AG04449 (cell line): ENCODE measurements at regions not wholly inside any gene's neighbourhood (a gene's known extent, or its start where the extent isn't known, plus 50 kb on each side); places are given as distances from the start of the nearest gene placed in this dataset.
"Not testable (repeated sequence)": the region's sequence is repeated elsewhere in the genome, so short reads cannot be mapped to it uniquely, and the experiment has no call there.

Source experiments
- CTCF ChIA-PET: fragments of 350-600 bp; formaldehyde crosslinking; extraction: SDS; loops from one replicate; lab custom pipeline; 2021; ENCODE audit warnings: antibody characterized with exemption; lab: Yijun Ruan, JAX
- POLR2A ChIA-PET: fragments of 400-600, 350-600 bp; formaldehyde crosslinking; extraction: SDS; loops from one replicate; lab custom pipeline; 2020; ENCODE audit warnings: antibody characterized with exemption, inconsistent platforms; lab: Yijun Ruan, JAX
- DNase-seq: peaks from one replicate; pipeline ENCODE4 v3.0.0-alpha.2; 2010; ENCODE audit warnings: low read depth, low spot score
- H3K4me3 ChIP-seq: 2 replicates; pipeline ENCODE4 v1.5.1; 2011; ENCODE audit warnings: low read depth, mild to moderate bottlenecking, control low read depth, low read length
- TF ChIP-seq, protein P1 (sequence below): IDR thresholded peaks from one replicate; pipeline ENCODE4 v1.5.1; 2011; ENCODE audit warnings: mild to moderate bottlenecking, moderate library complexity, low read length, control low read depth, inconsistent platforms; ENCODE audit not compliant: insufficient read depth; ENCODE audit errors: missing control alignments

GRCh38 chr4:67291644-67292043 lies 253.7 kb downstream of the CENPC start:
- no peak overlapping the region for H3K4me3 ChIP-seq
- CTCF ChIA-PET = no interaction called here
- POLR2A ChIA-PET = no interaction called here
- TF ChIP-seq, protein P1, sequence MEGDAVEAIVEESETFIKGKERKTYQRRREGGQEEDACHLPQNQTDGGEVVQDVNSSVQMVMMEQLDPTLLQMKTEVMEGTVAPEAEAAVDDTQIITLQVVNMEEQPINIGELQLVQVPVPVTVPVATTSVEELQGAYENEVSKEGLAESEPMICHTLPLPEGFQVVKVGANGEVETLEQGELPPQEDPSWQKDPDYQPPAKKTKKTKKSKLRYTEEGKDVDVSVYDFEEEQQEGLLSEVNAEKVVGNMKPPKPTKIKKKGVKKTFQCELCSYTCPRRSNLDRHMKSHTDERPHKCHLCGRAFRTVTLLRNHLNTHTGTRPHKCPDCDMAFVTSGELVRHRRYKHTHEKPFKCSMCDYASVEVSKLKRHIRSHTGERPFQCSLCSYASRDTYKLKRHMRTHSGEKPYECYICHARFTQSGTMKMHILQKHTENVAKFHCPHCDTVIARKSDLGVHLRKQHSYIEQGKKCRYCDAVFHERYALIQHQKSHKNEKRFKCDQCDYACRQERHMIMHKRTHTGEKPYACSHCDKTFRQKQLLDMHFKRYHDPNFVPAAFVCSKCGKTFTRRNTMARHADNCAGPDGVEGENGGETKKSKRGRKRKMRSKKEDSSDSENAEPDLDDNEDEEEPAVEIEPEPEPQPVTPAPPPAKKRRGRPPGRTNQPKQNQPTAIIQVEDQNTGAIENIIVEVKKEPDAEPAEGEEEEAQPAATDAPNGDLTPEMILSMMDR = no peak
- DNase-seq = no peak

DNA sequence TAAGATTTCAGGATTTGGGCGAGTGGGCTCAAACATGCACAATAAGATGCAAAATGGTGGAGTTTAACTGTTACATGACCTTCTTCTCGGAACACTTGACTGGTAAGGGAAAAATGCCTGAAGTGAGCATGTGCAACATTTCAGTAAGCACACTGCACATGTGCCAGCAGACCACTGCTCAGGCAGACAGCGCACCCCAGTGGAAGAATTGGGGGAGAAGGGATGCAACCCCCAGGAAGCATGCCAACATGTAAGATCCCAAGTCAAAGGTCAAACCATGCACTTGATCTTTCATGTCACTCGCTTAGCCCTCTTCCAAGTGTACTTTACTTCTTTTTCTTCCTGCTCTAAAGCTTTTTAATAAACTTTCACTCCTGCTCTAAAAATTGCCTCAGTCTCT lies 256.3 kb downstream of the CENPC start:
- ChIA-PET POLR2A (no interaction called here), CTCF (no interaction called here)
- TF ChIP-seq, protein P1 = no peak
- DNase-seq = no peak
- no peak overlapping the region for H3K4me3 ChIP-seq

- TF ChIP-seq, protein P1 = no peak
- H3K4me3 ChIP-seq = no peak overlapping the region
- DNase-seq = no peak
- POLR2A ChIA-PET = no interaction called here
- CTCF ChIA-PET = no interaction called here
These were observed 258.6 kb downstream of the CENPC start for GRCh38 chr4:67286724-67287123.

GRCh38 chr4:67282749-67283148 lies 262.6 kb downstream of the CENPC start:
- CTCF ChIA-PET = no interaction called here
- H3K4me3 ChIP-seq = no peak overlapping the region
- POLR2A ChIA-PET = no interaction called here
- TF ChIP-seq, protein P1 = no peak
- DNase-seq = no peak

DNA sequence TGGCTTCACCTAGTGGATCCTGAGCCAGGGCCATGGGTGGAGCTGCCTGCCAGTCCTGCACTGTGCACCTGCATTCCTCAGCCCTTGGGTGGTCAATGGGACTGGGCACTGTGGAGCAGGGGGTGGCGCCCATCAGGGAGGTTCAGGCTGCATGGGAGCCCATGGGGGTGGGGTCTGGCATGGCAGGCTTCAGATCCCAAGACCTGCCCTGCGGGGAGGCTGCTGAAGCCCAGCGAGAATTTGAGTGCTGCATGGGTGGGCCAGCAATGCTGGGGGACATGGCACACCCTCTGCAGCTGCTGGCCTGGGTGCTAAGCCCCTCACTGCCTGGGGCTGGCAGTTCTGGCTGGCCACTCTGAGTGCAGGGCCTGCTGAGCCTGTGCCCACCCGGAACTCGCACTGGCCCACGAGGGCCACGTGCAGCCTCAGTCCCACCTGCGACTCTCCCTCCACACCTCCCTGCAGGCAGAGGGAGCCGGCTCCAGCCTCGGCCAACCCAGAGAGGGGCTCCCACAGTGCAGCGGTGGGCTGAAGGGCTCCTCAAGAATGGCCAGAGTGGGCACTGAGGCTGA lies 270.0 kb downstream of the CENPC start:
- CTCF ChIA-PET = no interaction called here
- TF ChIP-seq, protein P1 = no peak
- POLR2A ChIA-PET = no interaction called here

DNA sequence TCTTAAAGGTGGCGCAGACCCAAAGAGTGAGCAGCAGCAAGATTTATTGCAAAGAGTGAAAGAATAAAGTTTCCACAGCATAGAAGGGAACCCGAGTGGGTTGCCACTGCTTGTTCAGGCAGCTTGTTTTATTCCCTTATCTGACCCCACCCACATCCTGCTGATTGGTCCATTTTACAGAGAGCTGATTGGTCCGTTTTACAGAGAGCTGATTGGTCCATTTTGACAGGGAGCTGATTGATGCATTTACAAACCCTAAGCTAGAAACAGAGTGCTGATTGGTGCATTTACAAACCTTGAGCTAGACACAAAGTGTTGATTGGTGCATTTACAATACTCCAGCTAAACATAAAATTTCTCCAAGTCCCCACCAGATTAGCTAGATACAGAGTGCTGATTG lies 270.6 kb downstream of the CENPC start:
- POLR2A ChIA-PET, DNase-seq, CTCF ChIA-PET, H3K4me3 ChIP-seq: not testable (repeated sequence)

More for the DNA sequence above, 270.0 kb downstream of the CENPC start:
- no peak overlapping the region for H3K4me3 ChIP-seq
- DNase-seq = no peak

DNA sequence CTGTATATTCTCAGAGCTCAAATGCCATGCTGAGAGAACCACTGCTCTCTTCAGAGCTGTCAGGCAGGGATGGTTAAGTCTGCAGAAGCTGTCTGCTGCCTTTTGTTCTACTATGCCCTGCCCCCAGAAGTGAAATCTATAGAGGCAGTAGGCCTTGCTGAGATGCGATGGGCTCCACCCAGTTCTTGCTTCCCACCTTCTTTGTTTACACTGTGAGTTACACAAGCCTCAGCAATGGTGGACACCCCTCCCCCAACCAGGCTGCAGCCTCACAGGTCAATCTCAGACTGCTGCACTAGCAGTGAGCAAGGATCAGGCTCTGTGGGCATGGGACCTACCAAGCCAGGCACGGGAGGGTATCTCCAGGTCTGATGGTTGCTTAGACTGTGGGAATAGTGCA lies 271.6 kb downstream of the CENPC start:
- DNase-seq = no peak
- TF ChIP-seq, protein P1 = no peak
- ChIA-PET CTCF (no interaction called here), POLR2A (no interaction called here)
- no peak overlapping the region for H3K4me3 ChIP-seq
